Renal cortical epithelial cell (primary cell): ENCODE measurements at regions not wholly inside any gene's neighbourhood (a gene's known extent, or its start where the extent isn't known, plus 50 kb on each side); places are given as distances from the start of the nearest gene placed in this dataset.

Experiments used
- DNase-seq: peaks from one replicate; pipeline ENCODE4 v3.0.0-alpha.2; 2011; ENCODE audit warnings: low read depth

- DNase-seq = no peak
These were observed 509.7 kb upstream of the CLINT1 start for GRCh38 chr5:158368686-158369085.

DNA sequence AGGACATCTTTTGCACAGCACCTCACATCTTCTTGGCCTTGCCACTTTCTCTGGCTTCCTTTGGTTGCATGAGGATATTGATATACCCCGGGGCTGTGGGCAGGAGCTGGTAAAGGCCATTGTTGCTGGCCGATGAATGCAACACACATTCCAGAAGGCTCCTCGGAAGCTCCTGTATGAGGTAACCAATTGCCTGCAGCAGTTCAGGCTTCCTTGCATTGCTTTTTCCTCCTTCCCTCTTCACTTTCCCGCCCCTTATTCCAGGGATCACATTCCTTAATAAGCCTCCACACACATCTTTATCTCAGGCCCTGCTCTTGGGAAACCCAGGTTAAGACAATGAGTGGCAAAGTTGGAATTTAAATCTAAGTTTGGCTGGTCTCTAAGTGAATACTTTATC lies 505.4 kb upstream of the CLINT1 start:
- no peak for DNase-seq

DNA sequence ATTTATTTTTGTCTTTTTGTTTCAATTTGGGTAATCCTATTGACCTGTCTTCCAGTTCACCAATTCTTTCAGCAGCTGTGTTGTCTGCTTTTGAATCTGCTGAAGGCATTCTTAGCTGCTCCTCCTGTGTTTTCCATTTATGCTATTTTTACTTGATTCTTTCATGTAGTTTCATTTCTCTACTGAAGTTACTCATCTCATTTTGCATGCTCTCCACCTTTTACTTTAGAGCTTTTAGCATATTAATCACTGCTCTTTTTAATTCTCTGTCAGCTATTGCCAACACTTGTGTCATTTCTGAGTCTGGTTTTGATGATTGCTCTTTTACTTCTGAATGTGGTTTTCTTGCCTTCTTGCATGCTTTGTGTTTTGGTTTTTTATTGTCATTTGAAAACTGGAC lies 496.0 kb upstream of the CLINT1 start:
- no peak for DNase-seq

DNA sequence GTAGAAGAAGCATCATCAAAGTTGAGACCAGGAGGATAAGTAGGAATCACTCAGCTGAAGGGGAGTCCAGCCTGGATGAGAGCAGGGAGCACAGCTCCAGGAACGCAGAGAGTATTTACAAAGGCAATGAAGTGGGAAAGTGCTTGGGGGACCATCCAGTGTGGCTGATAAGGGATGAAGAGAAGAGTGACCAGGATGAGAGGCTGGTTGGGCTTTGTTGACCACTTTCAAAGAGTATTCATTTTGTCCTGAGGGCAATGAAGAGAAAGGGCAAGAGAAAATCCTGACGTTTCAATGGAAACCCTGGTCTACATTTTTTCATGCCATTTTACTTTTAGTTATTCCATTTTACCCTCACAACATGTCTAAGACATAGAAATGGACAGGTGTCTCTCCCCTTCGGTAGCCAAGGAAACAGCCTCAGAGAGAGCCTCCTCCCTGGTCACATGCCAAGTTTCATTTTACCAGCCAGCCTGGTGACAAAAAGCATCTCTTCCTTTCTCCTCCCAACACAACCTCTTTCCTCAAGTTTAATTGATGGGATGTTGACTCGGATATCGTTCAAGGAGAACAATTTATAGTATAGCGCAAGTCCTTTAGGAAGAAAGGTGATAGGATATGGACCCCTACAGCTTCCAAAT lies 492.7 kb upstream of the CLINT1 start:
- DNase-seq = no peak

- DNase-seq = no peak
These were observed 491.0 kb upstream of the CLINT1 start for GRCh38 chr5:158349987-158350386.

- no peak for DNase-seq
These were observed 485.4 kb upstream of the CLINT1 start for GRCh38 chr5:158344376-158344775.

GRCh38 chr5:158340608-158341007 lies 481.7 kb upstream of the CLINT1 start:
- no peak for DNase-seq

DNA sequence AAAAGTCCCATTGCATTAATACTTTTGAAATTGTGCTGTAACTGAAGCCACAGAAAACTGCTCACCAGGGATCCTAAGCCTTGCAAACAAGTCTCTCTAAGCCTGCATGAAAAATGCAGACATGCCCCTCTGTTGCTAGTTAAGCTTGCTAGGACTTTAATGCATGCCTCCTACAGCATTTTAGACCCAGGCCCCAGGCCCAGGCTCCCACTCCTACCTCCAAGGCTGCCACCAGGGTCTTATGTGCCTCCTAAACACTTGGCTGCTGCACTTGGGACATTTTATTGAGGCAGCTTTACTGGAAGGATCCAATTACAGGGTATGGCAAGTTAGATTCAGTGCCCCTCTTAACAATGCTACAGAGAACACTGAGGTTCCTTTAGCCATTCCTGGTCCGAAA lies 467.3 kb upstream of the CLINT1 start:
- DNase-seq = no peak

DNA sequence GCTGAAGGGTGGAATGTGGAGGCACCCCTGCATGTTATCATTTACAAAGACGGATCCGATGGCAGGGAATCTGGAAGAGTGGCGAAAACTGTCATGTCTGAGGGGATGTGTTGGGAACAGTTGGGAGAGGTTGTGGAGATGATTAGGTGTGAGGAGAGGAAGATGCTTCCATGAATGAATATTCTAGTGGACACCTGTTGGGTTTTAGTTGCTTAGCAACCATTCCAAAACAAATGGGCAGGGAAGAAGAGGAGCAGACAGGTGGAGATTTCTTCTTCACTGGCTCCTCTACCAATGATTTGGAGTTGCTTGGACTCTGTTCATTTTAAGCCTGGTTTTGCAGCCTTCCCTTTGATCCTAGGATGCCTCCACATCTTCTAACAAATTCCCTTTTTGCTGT lies 465.3 kb upstream of the CLINT1 start:
- DNase-seq = no peak

DNA sequence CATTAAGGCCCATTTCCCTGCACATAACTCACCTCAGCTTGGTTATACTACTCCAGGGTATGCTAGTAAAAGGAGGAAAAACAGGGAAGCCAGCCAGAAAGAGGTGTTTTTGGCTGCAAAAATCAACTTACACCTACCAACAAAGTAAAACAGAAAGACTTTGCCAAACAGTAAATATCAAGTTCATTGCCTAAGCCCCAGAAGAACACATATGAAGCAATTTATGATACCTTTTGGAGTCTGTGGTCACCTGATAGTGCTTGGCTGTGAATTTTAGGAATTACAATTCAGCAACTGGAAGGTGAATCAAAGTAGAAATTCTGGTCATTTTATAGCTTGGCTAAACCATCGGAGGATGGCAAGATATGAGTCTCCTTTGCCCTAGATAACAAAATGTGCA lies 463.7 kb upstream of the CLINT1 start:
- no peak for DNase-seq

DNA sequence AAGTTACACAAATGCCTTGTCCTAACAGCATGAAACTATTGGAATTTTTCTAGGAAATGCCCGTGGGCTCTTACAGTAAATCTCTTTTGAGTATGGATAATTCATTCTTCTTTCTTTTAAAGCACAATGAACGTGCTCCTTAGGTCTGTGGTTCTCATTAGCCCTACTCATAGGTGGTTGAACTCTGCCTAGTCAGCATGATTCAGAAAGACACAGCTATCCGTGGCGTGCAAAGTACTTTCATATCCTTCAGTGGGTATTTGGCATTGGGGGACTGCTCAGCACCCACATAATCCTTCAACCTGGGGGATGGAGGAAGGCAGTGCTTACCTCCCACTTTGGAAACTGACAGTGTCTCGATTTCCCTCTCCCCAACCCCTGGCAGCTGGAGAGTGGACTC lies 462.0 kb upstream of the CLINT1 start:
- no peak for DNase-seq

DNA sequence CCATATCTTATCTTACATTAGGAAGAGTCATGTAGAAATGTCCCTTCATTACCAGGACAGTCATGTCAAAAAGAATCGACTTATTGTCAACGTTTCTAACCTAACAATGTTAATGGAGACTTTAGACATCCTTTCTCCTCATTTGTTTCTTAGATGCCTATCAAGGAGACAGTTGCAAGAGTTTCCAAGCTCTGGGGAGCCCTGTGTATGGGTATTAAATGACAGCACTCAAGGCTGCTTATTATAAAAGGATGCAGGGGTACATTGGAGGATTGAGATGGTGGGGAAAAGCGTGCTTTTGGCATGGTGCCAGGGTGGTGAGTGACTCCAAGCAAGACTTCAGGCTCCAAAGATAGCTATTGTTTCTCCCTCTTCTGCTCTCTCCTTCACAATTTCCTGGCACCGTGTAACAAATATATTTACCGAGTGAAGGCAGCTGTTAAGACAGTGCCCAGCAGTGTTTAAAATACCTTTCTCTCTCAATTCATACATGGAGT lies 461.3 kb upstream of the CLINT1 start:
- no peak for DNase-seq

- no peak for DNase-seq
These were observed 458.6 kb upstream of the CLINT1 start for GRCh38 chr5:158317507-158317906.

DNA sequence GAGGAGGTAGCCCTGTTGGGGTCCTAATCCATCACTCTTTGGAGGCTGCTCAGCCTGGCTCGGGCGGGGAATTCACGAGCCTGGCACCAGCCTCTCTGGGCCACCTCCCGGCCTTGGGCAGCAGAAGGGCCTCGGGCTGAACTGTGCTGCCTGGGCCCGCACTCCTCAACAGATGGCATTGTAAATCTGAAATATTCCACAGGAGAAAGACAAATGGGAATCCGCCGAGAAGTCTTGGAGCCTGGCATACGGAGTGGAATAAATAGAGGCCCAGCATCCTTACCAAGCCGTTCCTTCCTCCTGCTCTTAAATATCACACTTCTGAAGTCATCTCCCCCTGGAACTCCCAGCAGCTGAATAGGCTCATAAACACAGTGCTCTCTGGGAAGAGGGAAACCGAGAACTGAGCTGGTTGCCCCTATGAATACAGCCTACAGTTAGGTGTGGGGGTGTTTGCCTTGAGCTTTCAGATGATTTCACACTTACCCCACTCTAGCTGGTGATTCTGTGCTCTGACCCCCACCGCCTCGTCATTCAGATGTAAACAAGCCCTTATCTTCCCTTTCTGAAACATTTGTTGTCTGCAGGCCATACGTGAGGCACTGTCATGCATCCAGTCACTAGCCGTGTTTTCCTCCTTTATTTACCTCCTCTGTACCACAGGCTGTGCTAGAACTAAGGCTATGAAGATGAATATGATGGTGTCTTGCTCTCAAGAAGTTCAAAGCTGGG lies 455.0 kb upstream of the CLINT1 start:
- DNase-seq = no peak

DNA sequence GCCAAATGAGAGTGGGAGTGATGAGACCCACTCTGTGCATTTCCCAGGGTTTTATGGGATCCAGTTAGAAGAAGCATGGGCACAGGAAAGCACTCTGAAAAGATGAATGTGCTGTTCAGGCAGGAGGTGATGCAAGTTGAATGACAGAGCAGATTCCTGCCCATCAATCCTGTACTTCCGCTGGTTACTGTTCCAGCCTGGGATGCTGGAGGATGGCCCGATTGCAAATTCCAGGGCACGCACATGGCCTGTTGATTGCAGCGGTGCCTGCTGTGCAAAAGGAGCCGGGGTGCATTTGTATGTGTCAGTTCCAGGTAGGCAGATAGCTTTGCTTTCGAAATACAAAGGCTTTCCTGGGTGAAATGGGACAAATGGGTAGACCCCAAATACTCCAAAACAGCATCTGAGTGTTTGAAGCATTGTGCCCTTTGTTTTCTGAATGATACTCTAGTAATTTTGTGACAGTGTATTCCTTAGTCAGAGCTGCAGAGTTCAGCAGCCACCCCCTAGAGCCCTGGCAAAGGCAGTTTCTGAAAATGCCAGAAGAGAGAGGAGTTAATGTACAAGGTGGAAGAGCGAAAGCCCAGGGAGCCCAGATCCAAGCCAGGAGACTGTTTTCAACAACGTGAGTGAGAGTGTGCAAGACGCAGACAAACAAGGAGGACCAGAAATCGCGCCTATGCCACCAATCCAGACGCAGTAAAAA lies 454.2 kb upstream of the CLINT1 start:
- DNase-seq = no peak

GRCh38 chr5:158309088-158309807 lies 450.3 kb upstream of the CLINT1 start:
- no peak for DNase-seq

- DNase-seq = no peak
These were observed 449.6 kb upstream of the CLINT1 start for GRCh38 chr5:158308429-158309025.

DNA sequence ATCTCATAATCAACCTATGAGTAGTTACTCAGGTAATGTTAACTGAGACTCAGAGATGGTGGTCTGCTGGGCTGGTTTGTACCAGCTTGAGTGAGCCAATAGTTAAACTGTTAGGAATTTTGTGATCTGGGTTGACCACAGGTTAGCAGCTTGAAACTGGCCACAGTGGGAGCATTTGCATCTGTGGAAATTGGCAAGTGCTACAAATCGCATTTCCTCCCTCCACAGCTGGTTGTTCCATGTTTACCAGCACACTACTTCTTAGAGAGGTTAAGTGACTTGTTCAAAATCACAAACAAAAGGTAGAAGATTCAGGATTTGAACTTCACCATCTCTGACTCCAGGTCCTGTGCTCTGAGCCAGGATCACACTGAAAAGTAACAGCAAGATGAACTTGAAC lies 446.9 kb upstream of the CLINT1 start:
- DNase-seq = no peak

- no peak for DNase-seq
These were observed 445.7 kb upstream of the CLINT1 start for GRCh38 chr5:158304607-158305006.

DNA sequence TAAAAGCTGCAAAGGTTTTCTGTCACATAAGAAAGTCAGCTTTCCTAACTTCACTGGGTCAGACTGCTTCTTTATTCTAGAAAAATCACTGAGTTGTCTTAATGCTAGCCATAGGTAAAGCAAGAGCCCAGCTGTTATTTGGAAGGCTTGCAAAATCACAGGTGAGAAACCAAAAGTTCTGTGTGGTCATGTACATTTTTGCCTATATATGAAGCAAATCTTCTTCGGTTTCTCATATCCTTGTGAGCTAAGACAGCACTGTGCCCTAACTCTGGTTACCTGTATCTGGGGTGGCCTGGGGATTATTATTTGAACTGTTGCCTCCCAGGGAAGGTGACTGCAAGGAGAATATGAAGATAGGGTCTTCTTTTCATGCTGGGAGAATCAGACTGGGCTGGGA lies 444.9 kb upstream of the CLINT1 start:
- DNase-seq = no peak

GRCh38 chr5:158303275-158303674 lies 444.3 kb upstream of the CLINT1 start:
- no peak for DNase-seq

DNA sequence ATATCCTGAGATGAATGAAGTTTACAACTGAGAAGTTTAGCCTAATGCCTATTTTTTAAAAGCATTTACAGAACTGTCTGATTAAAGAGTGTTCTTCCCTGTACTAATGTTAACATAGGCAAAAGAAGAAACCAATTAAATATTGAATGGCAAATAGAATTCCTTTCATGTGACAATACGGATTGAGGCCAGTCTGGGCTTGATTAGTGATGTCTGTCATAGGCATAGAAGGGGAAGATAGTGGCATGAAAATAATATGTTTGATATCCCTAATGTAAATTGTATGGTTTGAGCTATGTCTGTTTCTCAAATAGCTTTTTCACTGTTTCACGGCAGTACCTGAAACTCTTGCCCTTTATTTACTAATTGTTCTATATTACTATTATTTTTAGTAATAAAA lies 443.1 kb upstream of the CLINT1 start:
- DNase-seq = no peak
